ENCODE measurements at regions not wholly inside any gene's neighbourhood (a gene's known extent, or its start where the extent isn't known, plus 50 kb on each side); places are given as distances from the start of the nearest gene placed in this dataset.
A peak's percentile ranks its signal among the peaks of the same experiment; 100 is the strongest.

DNA sequence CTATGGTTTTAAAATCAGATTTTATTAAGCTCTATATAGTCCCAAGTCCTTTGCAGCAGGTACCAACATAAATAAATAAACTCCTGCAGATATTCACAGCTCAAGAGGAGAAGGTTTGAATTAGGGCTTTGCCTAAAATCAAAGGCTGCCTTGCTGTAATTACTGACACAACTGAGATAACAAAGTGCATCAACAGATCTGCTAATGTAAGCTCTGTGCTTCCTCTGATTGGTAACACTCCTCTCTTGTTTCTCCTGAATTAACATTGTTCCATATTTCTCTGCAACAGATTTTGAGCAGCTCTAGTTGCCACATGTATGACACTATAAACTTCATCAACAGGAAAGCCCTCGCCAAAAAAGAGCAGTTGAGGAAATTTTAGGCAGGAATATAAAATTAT lies 193.6 kb downstream of the SLC39A8 start:
- Histone ChIP-seq H3K4me2 (ENCODE audit: unreplicated experiment) (no peak overlapping the region), H3F3A (ENCODE audit: insufficient read depth) (no peaks in the 10 kb centered on the region), H3K27ac (no peak overlapping the region), H3K9ac (no peak overlapping the region), H3K9me3 (ENCODE audit: low read depth) (no peaks in the 10 kb centered on the region), H4K20me1 (ENCODE audit: insufficient read depth) (no peaks in the 10 kb centered on the region), H3K9me2 (ENCODE audit: insufficient read depth) (no peaks in the 10 kb centered on the region), H3K27me3 (replicated peaks; ENCODE audit: insufficient read depth) (no peaks in the 10 kb centered on the region), H3K4me3 (no peak overlapping the region), H3K36me3 (ENCODE audit: low read depth) (no peaks in the 10 kb centered on the region), H3K4me1 (ENCODE audit: insufficient read depth) (no peaks in the 10 kb centered on the region), H3K79me2 (ENCODE audit: insufficient read depth) (no peaks in the 10 kb centered on the region), H2AFZ (no peak overlapping the region)
- TF ChIP-seq EZH2 (IDR thresholded peaks at IDR 0.05; ENCODE audit: insufficient read depth, poor library complexity, severe bottlenecking) (no peak), EZH2phosphoT487 (IDR thresholded peaks at IDR 0.05; ENCODE audit: insufficient read depth, low read depth) (no peak)
- WGBS, 2 experiments (ENCODE audit: low coverage in 1 of 2, low lambda C conversion rate in 2 of 2, missing lambda C conversion rate in 2 of 2) = 19 to 27% methylated on average over 1 of the region's 1 CpG
- no peak for DNase-seq
- in situ Hi-C loops (cut with MboI) = no loop called here

GRCh38 chr4:102143433-102143832 lies 201.8 kb downstream of the SLC39A8 start:
- Histone ChIP-seq H3K27me3 (replicated peaks; ENCODE audit: insufficient read depth) (no peaks in the 10 kb centered on the region), H3F3A (ENCODE audit: insufficient read depth) (no peaks in the 10 kb centered on the region), H3K4me3 (no peak overlapping the region), H4K20me1 (ENCODE audit: insufficient read depth) (no peaks in the 10 kb centered on the region), H3K27ac (no peak overlapping the region), H3K4me2 (ENCODE audit: unreplicated experiment) (no peak overlapping the region), H3K36me3 (ENCODE audit: low read depth) (no peaks in the 10 kb centered on the region), H2AFZ (no peak overlapping the region), H3K79me2 (ENCODE audit: insufficient read depth) (no peaks in the 10 kb centered on the region), H3K9me2 (ENCODE audit: insufficient read depth) (no peaks in the 10 kb centered on the region), H3K9ac (no peak overlapping the region), H3K4me1 (ENCODE audit: insufficient read depth) (no peaks in the 10 kb centered on the region), H3K9me3 (ENCODE audit: low read depth) (no peaks in the 10 kb centered on the region)
- 20 to 24% methylated on average over 1 of the region's 1 CpG for WGBS, 2 experiments (ENCODE audit: low coverage in 1 of 2, low lambda C conversion rate in 2 of 2, missing lambda C conversion rate in 2 of 2)
- in situ Hi-C loops (cut with MboI) = no loop called here
- DNase-seq = no peak
- no peak for TF ChIP-seq EZH2phosphoT487 (IDR thresholded peaks at IDR 0.05; ENCODE audit: insufficient read depth, low read depth)
- no peak for TF ChIP-seq EZH2 (IDR thresholded peaks at IDR 0.05; ENCODE audit: insufficient read depth, poor library complexity, severe bottlenecking)

GRCh38 chr4:102141842-102142241 lies 203.4 kb downstream of the SLC39A8 start:
- Histone ChIP-seq H4K20me1 (ENCODE audit: insufficient read depth) (no peaks in the 10 kb centered on the region), H3F3A (ENCODE audit: insufficient read depth) (no peaks in the 10 kb centered on the region), H3K9me2 (ENCODE audit: insufficient read depth) (no peaks in the 10 kb centered on the region), H3K27me3 (replicated peaks; ENCODE audit: insufficient read depth) (no peaks in the 10 kb centered on the region), H2AFZ (no peak overlapping the region), H3K27ac (no peak overlapping the region), H3K9ac (no peak overlapping the region), H3K4me2 (ENCODE audit: unreplicated experiment) (no peak overlapping the region), H3K4me1 (ENCODE audit: insufficient read depth) (no peaks in the 10 kb centered on the region), H3K4me3 (no peak overlapping the region), H3K36me3 (ENCODE audit: low read depth) (no peaks in the 10 kb centered on the region), H3K79me2 (ENCODE audit: insufficient read depth) (no peaks in the 10 kb centered on the region), H3K9me3 (ENCODE audit: low read depth) (no peaks in the 10 kb centered on the region)
- no peak for DNase-seq
- 11 to 12% methylated on average over 1 of the region's 1 CpG for WGBS, 2 experiments (ENCODE audit: low coverage in 1 of 2, low lambda C conversion rate in 2 of 2, missing lambda C conversion rate in 2 of 2)
- TF ChIP-seq EZH2 (IDR thresholded peaks at IDR 0.05; ENCODE audit: insufficient read depth, poor library complexity, severe bottlenecking) (no peak), EZH2phosphoT487 (IDR thresholded peaks at IDR 0.05; ENCODE audit: insufficient read depth, low read depth) (no peak)
- in situ Hi-C loops (cut with MboI) = no loop called here

DNA sequence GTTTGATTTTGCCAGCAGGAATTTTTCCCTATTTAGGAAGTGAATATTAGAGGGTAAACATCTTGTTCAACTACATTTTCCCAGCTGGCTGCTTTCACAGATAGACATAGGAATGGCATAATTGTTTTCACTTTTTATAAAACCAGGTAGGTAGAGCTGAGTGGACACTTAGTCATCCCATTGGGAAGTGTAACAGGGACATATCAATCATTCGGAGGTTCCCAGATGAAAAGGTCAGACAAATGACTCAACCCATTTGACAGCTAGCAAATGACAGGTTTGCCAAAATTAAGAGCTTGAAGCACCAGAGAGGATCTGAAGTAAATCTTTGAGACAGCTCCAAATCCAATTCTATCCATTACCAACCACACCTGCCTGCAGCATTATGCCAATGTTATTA lies 205.3 kb downstream of the SLC39A8 start:
- H3K27ac ChIP-seq = no peak overlapping the region
- H3K36me3 ChIP-seq (ENCODE audit: low read depth) = no peaks in the 10 kb centered on the region
- no peak overlapping the region for H3K9ac ChIP-seq
- H4K20me1 ChIP-seq (ENCODE audit: insufficient read depth) = no peaks in the 10 kb centered on the region
- no peak overlapping the region for H2AFZ ChIP-seq
- H3F3A ChIP-seq (ENCODE audit: insufficient read depth) = no peaks in the 10 kb centered on the region
- 57 to 85% methylated on average over 1 of the region's 1 CpG for WGBS, 2 experiments (ENCODE audit: low coverage in 1 of 2, low lambda C conversion rate in 2 of 2, missing lambda C conversion rate in 2 of 2)
- no peak overlapping the region for H3K4me3 ChIP-seq
- H3K9me2 ChIP-seq (ENCODE audit: insufficient read depth) = no peaks in the 10 kb centered on the region
- DNase-seq = no peak
- in situ Hi-C loops (cut with MboI) = no loop called here
- no peaks in the 10 kb centered on the region for H3K9me3 ChIP-seq (ENCODE audit: low read depth)
- H3K4me1 ChIP-seq (ENCODE audit: insufficient read depth) = no peaks in the 10 kb centered on the region
- TF ChIP-seq EZH2phosphoT487 (IDR thresholded peaks at IDR 0.05; ENCODE audit: insufficient read depth, low read depth) = no peak
- no peak for TF ChIP-seq EZH2 (IDR thresholded peaks at IDR 0.05; ENCODE audit: insufficient read depth, poor library complexity, severe bottlenecking)
- no peak overlapping the region for H3K4me2 ChIP-seq (ENCODE audit: unreplicated experiment)
- H3K79me2 ChIP-seq (ENCODE audit: insufficient read depth) = no peaks in the 10 kb centered on the region
- H3K27me3 ChIP-seq (replicated peaks; ENCODE audit: insufficient read depth) = no peaks in the 10 kb centered on the region

DNA sequence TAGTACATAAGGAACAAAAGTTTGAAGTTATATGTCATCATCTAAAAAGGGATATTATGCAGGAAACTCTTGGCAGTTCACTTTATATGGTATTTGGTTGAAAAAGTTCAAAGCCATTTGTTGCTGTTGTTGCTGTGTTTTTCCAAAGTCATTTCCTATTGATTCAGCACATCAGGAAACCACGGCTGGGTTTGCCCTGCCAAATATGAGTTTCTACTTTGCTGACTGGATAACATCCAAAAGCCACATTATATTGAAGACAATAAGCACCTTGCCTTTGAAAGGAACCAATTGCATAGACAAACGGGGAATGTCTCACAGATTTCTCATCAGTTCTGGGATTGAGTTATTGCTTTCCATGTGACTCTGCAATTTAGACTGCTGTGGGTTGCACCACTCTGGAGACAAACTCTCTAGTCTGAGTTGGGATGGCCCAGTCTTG lies 206.1 kb downstream of the SLC39A8 start:
- no peak overlapping the region for H3K4me2 ChIP-seq (ENCODE audit: unreplicated experiment)
- H3K9ac ChIP-seq = no peak overlapping the region
- no peaks in the 10 kb centered on the region for H3K4me1 ChIP-seq (ENCODE audit: insufficient read depth)
- no peak overlapping the region for H3K27ac ChIP-seq
- TF ChIP-seq EZH2phosphoT487 (IDR thresholded peaks at IDR 0.05; ENCODE audit: insufficient read depth, low read depth) (no peak), EZH2 (IDR thresholded peaks at IDR 0.05; ENCODE audit: insufficient read depth, poor library complexity, severe bottlenecking) (no peak)
- in situ Hi-C loops (cut with MboI) = no loop called here
- 4 to 6% methylated on average over 2 of the region's 2 CpGs for WGBS, 2 experiments (ENCODE audit: low coverage in 1 of 2, low lambda C conversion rate in 2 of 2, missing lambda C conversion rate in 2 of 2)
- no peaks in the 10 kb centered on the region for H3K36me3 ChIP-seq (ENCODE audit: low read depth)
- H2AFZ ChIP-seq = no peak overlapping the region
- no peaks in the 10 kb centered on the region for H3K79me2 ChIP-seq (ENCODE audit: insufficient read depth)
- H4K20me1 ChIP-seq (ENCODE audit: insufficient read depth) = no peaks in the 10 kb centered on the region
- no peaks in the 10 kb centered on the region for H3F3A ChIP-seq (ENCODE audit: insufficient read depth)
- no peak overlapping the region for H3K4me3 ChIP-seq
- H3K9me2 ChIP-seq (ENCODE audit: insufficient read depth) = no peaks in the 10 kb centered on the region
- no peaks in the 10 kb centered on the region for H3K9me3 ChIP-seq (ENCODE audit: low read depth)
- no peaks in the 10 kb centered on the region for H3K27me3 ChIP-seq (replicated peaks; ENCODE audit: insufficient read depth)
- DNase-seq = peak; percentile 47

All from GM23248 (cell line).